HG03196 (cell line): ENCODE measurements at regions not wholly inside any gene's neighbourhood (a gene's known extent, or its start where the extent isn't known, plus 50 kb on each side); places are given as distances from the start of the nearest gene placed in this dataset.

ENCODE experiments used
- ATAC-seq: cut with Tn5 transposase; IDR thresholded peaks from one replicate; pipeline ENCODE4 v1.9.1; 2021; ENCODE audit not compliant: unreplicated experiment

- ATAC-seq = no peak
Measured at GRCh38 chr6:91140449-91140848, 553.6 kb upstream of the MAP3K7 start.

- no peak for ATAC-seq
Measured at GRCh38 chr6:91137286-91137685, 550.4 kb upstream of the MAP3K7 start.

- ATAC-seq = no peak
Measured at GRCh38 chr6:91135406-91136103, 548.7 kb upstream of the MAP3K7 start.

- ATAC-seq = no peak
Measured at GRCh38 chr6:91132461-91132860, 545.6 kb upstream of the MAP3K7 start.

GRCh38 chr6:91130126-91130525 is 543.3 kb upstream of the MAP3K7 start:
- no peak for ATAC-seq

- ATAC-seq = no peak
Measured at GRCh38 chr6:91127752-91128151, 540.9 kb upstream of the MAP3K7 start.

- ATAC-seq = no peak
Measured at GRCh38 chr6:91126876-91127275, 540.0 kb upstream of the MAP3K7 start.

GRCh38 chr6:91117550-91117949 is 530.7 kb upstream of the MAP3K7 start:
- ATAC-seq = no peak

- no peak for ATAC-seq
Measured at GRCh38 chr6:91114123-91114708, 527.3 kb upstream of the MAP3K7 start.

- ATAC-seq = no peak
Measured at GRCh38 chr6:91106083-91106482, 519.2 kb upstream of the MAP3K7 start.

GRCh38 chr6:91105532-91105931 is 518.7 kb upstream of the MAP3K7 start:
- ATAC-seq = no peak

- ATAC-seq = no peak
Measured at GRCh38 chr6:91099479-91099878, 512.6 kb upstream of the MAP3K7 start.

- ATAC-seq = no peak
Measured at GRCh38 chr6:91098006-91098405, 511.1 kb upstream of the MAP3K7 start.

- ATAC-seq = no peak
Measured at GRCh38 chr6:91097364-91097763, 510.5 kb upstream of the MAP3K7 start.

GRCh38 chr6:91094806-91095475 is 508.1 kb upstream of the MAP3K7 start:
- no peak for ATAC-seq

- ATAC-seq = no peak
Measured at GRCh38 chr6:91094341-91094740, 507.5 kb upstream of the MAP3K7 start.

- no peak for ATAC-seq
Measured at GRCh38 chr6:91088976-91089375, 502.1 kb upstream of the MAP3K7 start.

GRCh38 chr6:91088515-91088914 is 501.6 kb upstream of the MAP3K7 start:
- no peak for ATAC-seq

- no peak for ATAC-seq
Measured at GRCh38 chr6:91087908-91088307, 501.0 kb upstream of the MAP3K7 start.

- no peak for ATAC-seq
Measured at GRCh38 chr6:91083211-91083610, 496.3 kb upstream of the MAP3K7 start.

GRCh38 chr6:91082311-91082832 is 495.5 kb upstream of the MAP3K7 start:
- no peak for ATAC-seq

- no peak for ATAC-seq
Measured at GRCh38 chr6:91081452-91082067, 494.7 kb upstream of the MAP3K7 start.
